ENCODE measurements at regions not wholly inside any gene's neighbourhood (a gene's known extent, or its start where the extent isn't known, plus 50 kb on each side); places are given as distances from the start of the nearest gene placed in this dataset.
"Not testable (repeated sequence)": the region's sequence is repeated elsewhere in the genome, so short reads cannot be mapped to it uniquely, and the experiment has no call there.

GRCh38 chr1:43108080-43108479 lies 64.0 kb downstream of the EBNA1BP2 start:
- H3K27ac ChIP-seq, result no peak overlapping the region
- no peak overlapping the region for H3K4me3 ChIP-seq
- TF ChIP-seq CTCF (IDR thresholded peaks at IDR 0.05), result no peak
- DNase-seq (ENCODE audit: low spot score), result no peak

GRCh38 chr1:43107664-43108063 lies 64.4 kb downstream of the EBNA1BP2 start:
- DNase-seq (ENCODE audit: low spot score), result no peak
- no peak overlapping the region for H3K27ac ChIP-seq
- no peak overlapping the region for H3K4me3 ChIP-seq
- no peak for TF ChIP-seq CTCF (IDR thresholded peaks at IDR 0.05)

- no peak overlapping the region for H3K27ac ChIP-seq
- no peak for DNase-seq (ENCODE audit: low spot score)
- no peak for TF ChIP-seq CTCF (IDR thresholded peaks at IDR 0.05)
- no peak overlapping the region for H3K4me3 ChIP-seq
Measured at GRCh38 chr1:43104027-43104763, 67.9 kb downstream of the EBNA1BP2 start.

- Histone ChIP-seq H3K27ac (no peak overlapping the region), H3K4me3 (no peak overlapping the region)
- no peak for DNase-seq (ENCODE audit: low spot score)
- TF ChIP-seq CTCF (IDR thresholded peaks at IDR 0.05), result no peak
Measured at GRCh38 chr1:43101061-43101460, 71.0 kb downstream of the EBNA1BP2 start.

- no peak for DNase-seq (ENCODE audit: low spot score)
- Histone ChIP-seq H3K4me3 (no peak overlapping the region), H3K27ac (no peak overlapping the region)
- no peak for TF ChIP-seq CTCF (IDR thresholded peaks at IDR 0.05)
Measured at GRCh38 chr1:43098200-43098599, 73.9 kb downstream of the EBNA1BP2 start.

- not testable (repeated sequence) for H3K27ac ChIP-seq; H3K4me3 ChIP-seq; DNase-seq (ENCODE audit: low spot score)
Measured at GRCh38 chr1:43096528-43096927, 75.6 kb downstream of the EBNA1BP2 start.

- not testable (repeated sequence) for DNase-seq (ENCODE audit: low spot score); H3K27ac ChIP-seq; H3K4me3 ChIP-seq
Measured at GRCh38 chr1:43090812-43091211, 81.3 kb downstream of the EBNA1BP2 start.

GRCh38 chr1:43090157-43090556 lies 81.9 kb downstream of the EBNA1BP2 start:
- not testable (repeated sequence) for H3K27ac ChIP-seq; H3K4me3 ChIP-seq; DNase-seq (ENCODE audit: low spot score)
